ENCODE measurements at regions not wholly inside any gene's neighbourhood (a gene's known extent, or its start where the extent isn't known, plus 50 kb on each side); places are given as distances from the start of the nearest gene placed in this dataset.

GRCh38 chr5:153066281-153066680 is 424.2 kb upstream of the GRIA1 start:
- Histone ChIP-seq H3K4me3 (ENCODE audit: low read depth, low read length) (no peak overlapping the region), H3K9me3 (ENCODE audit: control insufficient read depth, insufficient read depth, low read depth, low read length) (no peaks in the 10 kb centered on the region), H3K4me1 (ENCODE audit: control insufficient read depth, insufficient read depth, low read length) (no peaks in the 10 kb centered on the region), H3K27ac (ENCODE audit: extremely low read depth, low read depth, low read length) (no peak overlapping the region), H3K36me3 (ENCODE audit: control insufficient read depth in 2 of 2, insufficient read depth in 1 of 2, low read length in 2 of 2) (no peaks in the 10 kb centered on the region)
- ChIA-PET POLR2A (no interaction called here), CTCF (no interaction called here)
- TF ChIP-seq ZNF791 (tag by site-specific recombination; IDR thresholded peaks at IDR 0.05) (no peak), ZNF184 (tag by site-specific recombination; IDR thresholded peaks at IDR 0.05) (no peak), ZSCAN30 (tag by site-specific recombination; IDR thresholded peaks at IDR 0.05) (no peak), ZNF292 (tag by site-specific recombination; IDR thresholded peaks at IDR 0.05; ENCODE audit: borderline replicate concordance, low read depth) (no peak), ZEB2 (tag by site-specific recombination; IDR thresholded peaks at IDR 0.05) (no peak), ZNF266 (tag by site-specific recombination; IDR thresholded peaks at IDR 0.05; ENCODE audit: low read depth) (no peak), ZNF785 (tag by site-specific recombination; IDR thresholded peaks at IDR 0.05) (no peak), ZNF121 (tag by site-specific recombination; IDR thresholded peaks at IDR 0.05) (no peak), ZFP3 (tag by site-specific recombination; IDR thresholded peaks at IDR 0.05; ENCODE audit: low read depth) (no peak)
- TF ChIP-seq, protein P1, sequence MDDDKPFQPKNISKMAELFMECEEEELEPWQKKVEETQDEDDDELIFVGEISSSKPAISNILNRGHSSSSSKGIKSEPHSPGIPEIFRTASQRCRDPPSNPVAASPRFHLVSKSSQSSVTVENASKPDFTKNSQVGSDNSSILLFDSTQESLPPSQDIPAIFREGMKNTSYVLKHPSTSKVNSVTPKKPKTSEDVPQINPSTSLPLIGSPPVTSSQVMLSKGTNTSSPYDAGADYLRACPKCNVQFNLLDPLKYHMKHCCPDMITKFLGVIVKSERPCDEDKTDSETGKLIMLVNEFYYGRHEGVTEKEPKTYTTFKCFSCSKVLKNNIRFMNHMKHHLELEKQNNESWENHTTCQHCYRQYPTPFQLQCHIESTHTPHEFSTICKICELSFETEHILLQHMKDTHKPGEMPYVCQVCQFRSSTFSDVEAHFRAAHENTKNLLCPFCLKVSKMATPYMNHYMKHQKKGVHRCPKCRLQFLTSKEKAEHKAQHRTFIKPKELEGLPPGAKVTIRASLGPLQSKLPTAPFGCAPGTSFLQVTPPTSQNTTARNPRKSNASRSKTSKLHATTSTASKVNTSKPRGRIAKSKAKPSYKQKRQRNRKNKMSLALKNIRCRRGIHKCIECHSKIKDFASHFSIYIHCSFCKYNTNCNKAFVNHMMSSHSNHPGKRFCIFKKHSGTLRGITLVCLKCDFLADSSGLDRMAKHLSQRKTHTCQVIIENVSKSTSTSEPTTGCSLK (tag by site-specific recombination; IDR thresholded peaks at IDR 0.05), result no peak
- TF ChIP-seq, protein P2, sequence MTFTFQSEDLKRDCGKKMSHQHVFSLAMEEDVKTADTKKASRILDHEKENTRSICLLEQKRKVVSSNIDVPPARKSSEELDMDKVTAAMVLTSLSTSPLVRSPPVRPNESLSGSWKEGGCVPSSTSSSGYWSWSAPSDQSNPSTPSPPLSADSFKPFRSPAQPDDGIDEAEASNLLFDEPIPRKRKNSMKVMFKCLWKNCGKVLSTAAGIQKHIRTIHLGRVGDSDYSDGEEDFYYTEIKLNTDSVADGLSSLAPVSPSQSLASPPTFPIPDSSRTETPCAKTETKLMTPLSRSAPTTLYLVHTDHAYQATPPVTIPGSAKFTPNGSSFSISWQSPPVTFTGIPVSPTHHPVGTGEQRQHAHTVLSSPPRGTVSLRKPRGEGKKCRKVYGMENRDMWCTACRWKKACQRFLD (tag by site-specific recombination; IDR thresholded peaks at IDR 0.05), result no peak
- TF ChIP-seq, protein P3, sequence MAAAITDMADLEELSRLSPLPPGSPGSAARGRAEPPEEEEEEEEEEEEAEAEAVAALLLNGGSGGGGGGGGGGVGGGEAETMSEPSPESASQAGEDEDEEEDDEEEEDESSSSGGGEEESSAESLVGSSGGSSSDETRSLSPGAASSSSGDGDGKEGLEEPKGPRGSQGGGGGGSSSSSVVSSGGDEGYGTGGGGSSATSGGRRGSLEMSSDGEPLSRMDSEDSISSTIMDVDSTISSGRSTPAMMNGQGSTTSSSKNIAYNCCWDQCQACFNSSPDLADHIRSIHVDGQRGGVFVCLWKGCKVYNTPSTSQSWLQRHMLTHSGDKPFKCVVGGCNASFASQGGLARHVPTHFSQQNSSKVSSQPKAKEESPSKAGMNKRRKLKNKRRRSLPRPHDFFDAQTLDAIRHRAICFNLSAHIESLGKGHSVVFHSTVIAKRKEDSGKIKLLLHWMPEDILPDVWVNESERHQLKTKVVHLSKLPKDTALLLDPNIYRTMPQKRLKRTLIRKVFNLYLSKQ (tag by site-specific recombination; IDR thresholded peaks at IDR 0.05; ENCODE audit: borderline replicate concordance), result no peak

GRCh38 chr5:153067869-153068268 is 422.6 kb upstream of the GRIA1 start:
- no peaks in the 10 kb centered on the region for H3K4me1 ChIP-seq (ENCODE audit: control insufficient read depth, insufficient read depth, low read length)
- CTCF ChIA-PET, result no interaction called here
- no peaks in the 10 kb centered on the region for H3K36me3 ChIP-seq (ENCODE audit: control insufficient read depth in 2 of 2, insufficient read depth in 1 of 2, low read length in 2 of 2)
- no peak overlapping the region for H3K27ac ChIP-seq (ENCODE audit: extremely low read depth, low read depth, low read length)
- POLR2A ChIA-PET, result no interaction called here
- H3K9me3 ChIP-seq (ENCODE audit: control insufficient read depth, insufficient read depth, low read depth, low read length), result no peaks in the 10 kb centered on the region
- H3K4me3 ChIP-seq (ENCODE audit: low read depth, low read length), result no peak overlapping the region
- TF ChIP-seq ZNF394 (tag by site-specific recombination; IDR thresholded peaks at IDR 0.05; ENCODE audit: borderline replicate concordance), result no peak
- TF ChIP-seq ZNF660 (tag by site-specific recombination; IDR thresholded peaks at IDR 0.05), result no peak
- TF ChIP-seq, protein P4, sequence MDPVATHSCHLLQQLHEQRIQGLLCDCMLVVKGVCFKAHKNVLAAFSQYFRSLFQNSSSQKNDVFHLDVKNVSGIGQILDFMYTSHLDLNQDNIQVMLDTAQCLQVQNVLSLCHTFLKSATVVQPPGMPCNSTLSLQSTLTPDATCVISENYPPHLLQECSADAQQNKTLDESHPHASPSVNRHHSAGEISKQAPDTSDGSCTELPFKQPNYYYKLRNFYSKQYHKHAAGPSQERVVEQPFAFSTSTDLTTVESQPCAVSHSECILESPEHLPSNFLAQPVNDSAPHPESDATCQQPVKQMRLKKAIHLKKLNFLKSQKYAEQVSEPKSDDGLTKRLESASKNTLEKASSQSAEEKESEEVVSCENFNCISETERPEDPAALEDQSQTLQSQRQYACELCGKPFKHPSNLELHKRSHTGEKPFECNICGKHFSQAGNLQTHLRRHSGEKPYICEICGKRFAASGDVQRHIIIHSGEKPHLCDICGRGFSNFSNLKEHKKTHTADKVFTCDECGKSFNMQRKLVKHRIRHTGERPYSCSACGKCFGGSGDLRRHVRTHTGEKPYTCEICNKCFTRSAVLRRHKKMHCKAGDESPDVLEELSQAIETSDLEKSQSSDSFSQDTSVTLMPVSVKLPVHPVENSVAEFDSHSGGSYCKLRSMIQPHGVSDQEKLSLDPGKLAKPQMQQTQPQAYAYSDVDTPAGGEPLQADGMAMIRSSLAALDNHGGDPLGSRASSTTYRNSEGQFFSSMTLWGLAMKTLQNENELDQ (tag by site-specific recombination; IDR thresholded peaks at IDR 0.05; ENCODE audit: low read depth), result no peak
- TF ChIP-seq PRDM6 (tag by site-specific recombination; IDR thresholded peaks at IDR 0.05), result no peak
- TF ChIP-seq GLI2 (tag by site-specific recombination; IDR thresholded peaks at IDR 0.05; ENCODE audit: borderline replicate concordance, low read depth), result no peak
- no peak for TF ChIP-seq ZNF391 (tag by site-specific recombination; IDR thresholded peaks at IDR 0.05; ENCODE audit: borderline replicate concordance, low read depth)
- TF ChIP-seq ZNF311 (tag by site-specific recombination; IDR thresholded peaks at IDR 0.05; ENCODE audit: borderline replicate concordance), result no peak
- TF ChIP-seq ZNF223 (tag by site-specific recombination; IDR thresholded peaks at IDR 0.05), result no peak
- TF ChIP-seq HOXA7 (CRISPR knock-in tag; IDR thresholded peaks at IDR 0.05; ENCODE audit: borderline replicate concordance), result no peak
- no peak for TF ChIP-seq IKZF3 (tag by site-specific recombination; IDR thresholded peaks at IDR 0.05)
- TF ChIP-seq ZSCAN16 (tag by site-specific recombination; IDR thresholded peaks at IDR 0.05), result no peak
- TF ChIP-seq KLF7 (tag by site-specific recombination; IDR thresholded peaks at IDR 0.05; ENCODE audit: borderline replicate concordance), result no peak
- no peak for TF ChIP-seq ZNF677 (tag by site-specific recombination; IDR thresholded peaks at IDR 0.05)
- TF ChIP-seq ZNF175 (tag by site-specific recombination; IDR thresholded peaks at IDR 0.05), result no peak
- TF ChIP-seq ZNF169 (tag by site-specific recombination; IDR thresholded peaks at IDR 0.05), result no peak
- TF ChIP-seq TRIM28 (IDR thresholded peaks at IDR 0.05; ENCODE audit: borderline replicate concordance, low read length), result no peak
- no peak for TF ChIP-seq HOXD13 (CRISPR knock-in tag; IDR thresholded peaks at IDR 0.05; ENCODE audit: borderline replicate concordance)
